ENCODE measurements at regions not wholly inside any gene's neighbourhood (a gene's known extent, or its start where the extent isn't known, plus 50 kb on each side); places are given as distances from the start of the nearest gene placed in this dataset.

- TF ChIP-seq CTCF (conservative IDR thresholded peaks at IDR 0.05): no peak
- TF ChIP-seq ZFX (IDR thresholded peaks at IDR 0.05): no peak
Observed at GRCh38 chr2:23092831-23093230, 292.1 kb upstream of the KLHL29 start.

All from C4-2B (cell line).